ENCODE measurements at regions not wholly inside any gene's neighbourhood (a gene's known extent, or its start where the extent isn't known, plus 50 kb on each side); places are given as distances from the start of the nearest gene placed in this dataset.

GRCh38 chr2:17302281-17302680 is 216.0 kb downstream of the RAD51AP2 start:
- H3K27me3 ChIP-seq (ENCODE audit: control insufficient read depth, insufficient read depth, low read length), result no peaks in the 10 kb centered on the region
- no peak for TF ChIP-seq CTCF (IDR thresholded peaks at IDR 0.05)

GRCh38 chr2:17301437-17301836 is 216.8 kb downstream of the RAD51AP2 start:
- H3K4me1 ChIP-seq, result no peaks in the 10 kb centered on the region
- no peak overlapping the region for H2AFZ ChIP-seq
- no peaks in the 10 kb centered on the region for H3K79me2 ChIP-seq
- H3K36me3 ChIP-seq (ENCODE audit: control insufficient read depth, insufficient read depth, low read length), result no peaks in the 10 kb centered on the region
- H3K9ac ChIP-seq, result no peak overlapping the region
- TF ChIP-seq CTCF (IDR thresholded peaks at IDR 0.05), result no peak
- H3K27me3 ChIP-seq (ENCODE audit: control insufficient read depth, insufficient read depth, low read length), result no peaks in the 10 kb centered on the region
- H3K9me3 ChIP-seq (ENCODE audit: control insufficient read depth, low read length), result no peaks in the 10 kb centered on the region
- H3K4me3 ChIP-seq (ENCODE audit: low read depth, low read length), result no peak overlapping the region
- no peak overlapping the region for H3K27ac ChIP-seq
- H3K4me2 ChIP-seq (ENCODE audit: low read length), result no peak overlapping the region

More at GRCh38 chr2:17302281-17302680, 216.0 kb downstream of the RAD51AP2 start:
- no peaks in the 10 kb centered on the region for H3K4me1 ChIP-seq
- no peaks in the 10 kb centered on the region for H3K9me3 ChIP-seq (ENCODE audit: control insufficient read depth, low read length)
- no peak overlapping the region for H3K27ac ChIP-seq
- no peaks in the 10 kb centered on the region for H3K36me3 ChIP-seq (ENCODE audit: control insufficient read depth, insufficient read depth, low read length)
- no peaks in the 10 kb centered on the region for H3K79me2 ChIP-seq
- no peak overlapping the region for H3K4me2 ChIP-seq (ENCODE audit: low read length)
- no peak overlapping the region for H2AFZ ChIP-seq
- H3K4me3 ChIP-seq (ENCODE audit: low read depth, low read length), result no peak overlapping the region
- no peak overlapping the region for H3K9ac ChIP-seq

GRCh38 chr2:17299891-17300540 is 218.2 kb downstream of the RAD51AP2 start:
- Histone ChIP-seq H3K9ac (no peak overlapping the region), H3K27ac (no peak overlapping the region), H3K36me3 (ENCODE audit: control insufficient read depth, insufficient read depth, low read length) (no peaks in the 10 kb centered on the region), H2AFZ (no peak overlapping the region), H3K4me3 (ENCODE audit: low read depth, low read length) (no peak overlapping the region), H3K4me2 (ENCODE audit: low read length) (no peak overlapping the region), H3K9me3 (ENCODE audit: control insufficient read depth, low read length) (no peaks in the 10 kb centered on the region), H3K79me2 (no peaks in the 10 kb centered on the region), H3K27me3 (ENCODE audit: control insufficient read depth, insufficient read depth, low read length) (no peaks in the 10 kb centered on the region), H3K4me1 (no peaks in the 10 kb centered on the region)
- TF ChIP-seq CTCF (IDR thresholded peaks at IDR 0.05), result no peak

- Histone ChIP-seq H3K9ac (no peak overlapping the region), H3K36me3 (ENCODE audit: control insufficient read depth, insufficient read depth, low read length) (no peaks in the 10 kb centered on the region), H3K27ac (no peak overlapping the region), H3K4me1 (no peaks in the 10 kb centered on the region), H3K27me3 (ENCODE audit: control insufficient read depth, insufficient read depth, low read length) (no peaks in the 10 kb centered on the region), H3K4me3 (ENCODE audit: low read depth, low read length) (no peak overlapping the region), H3K9me3 (ENCODE audit: control insufficient read depth, low read length) (no peaks in the 10 kb centered on the region), H2AFZ (no peak overlapping the region), H3K4me2 (ENCODE audit: low read length) (no peak overlapping the region), H3K79me2 (no peaks in the 10 kb centered on the region)
- TF ChIP-seq CTCF (IDR thresholded peaks at IDR 0.05), result no peak
Observed at GRCh38 chr2:17298453-17298852, 219.8 kb downstream of the RAD51AP2 start.

- Histone ChIP-seq H2AFZ (no peak overlapping the region), H3K4me1 (no peaks in the 10 kb centered on the region), H3K4me2 (ENCODE audit: low read length) (no peak overlapping the region), H3K9ac (no peak overlapping the region), H3K36me3 (ENCODE audit: control insufficient read depth, insufficient read depth, low read length) (no peaks in the 10 kb centered on the region), H3K9me3 (ENCODE audit: control insufficient read depth, low read length) (no peaks in the 10 kb centered on the region), H3K27ac (no peak overlapping the region), H3K4me3 (ENCODE audit: low read depth, low read length) (no peak overlapping the region), H3K79me2 (no peaks in the 10 kb centered on the region), H3K27me3 (ENCODE audit: control insufficient read depth, insufficient read depth, low read length) (no peaks in the 10 kb centered on the region)
- no peak for TF ChIP-seq CTCF (IDR thresholded peaks at IDR 0.05)
Observed at GRCh38 chr2:17296686-17297085, 221.6 kb downstream of the RAD51AP2 start.

All from parathyroid adenoma (tissue), 2 donors.